ENCODE measurements at regions not wholly inside any gene's neighbourhood (a gene's known extent, or its start where the extent isn't known, plus 50 kb on each side); places are given as distances from the start of the nearest gene placed in this dataset.

- intact Hi-C loops (cut with micrococcal nuclease; ENCODE audit: unreplicated experiment) = no loop called here
- H3K9me3 ChIP-seq (ENCODE audit: insufficient read depth, low read depth) = no peaks in the 10 kb centered on the region
- H3K4me2 ChIP-seq = no peak overlapping the region
- DNase-seq = no peak
- H2AFZ ChIP-seq = no peak overlapping the region
- H3K36me3 ChIP-seq (ENCODE audit: low read depth) = no peaks in the 10 kb centered on the region
- no peak overlapping the region for H3K27ac ChIP-seq
- POLR2A ChIA-PET (ENCODE audit: unreplicated experiment) = no interaction called here
- no peaks in the 10 kb centered on the region for H3K9me2 ChIP-seq (ENCODE audit: insufficient read depth)
- peaks cover 1% of the 10 kb centered on the region; the same call in 1 of the 2 replicates for H3F3A ChIP-seq (ENCODE audit: insufficient read depth, low read depth)
- no peaks in the 10 kb centered on the region for H3K79me2 ChIP-seq (ENCODE audit: low read depth)
- CTCF ChIA-PET = no interaction called here
- peaks cover 13% of the 10 kb centered on the region for H3K4me1 ChIP-seq (replicated peaks; ENCODE audit: insufficient read depth)
- BruUV-seq (replicated peaks) = no TSS peak
- H4K20me1 ChIP-seq (ENCODE audit: insufficient read depth) = no peaks in the 10 kb centered on the region
- no peak for TF ChIP-seq CTCF (conservative IDR thresholded peaks at IDR 0.05)
- no peak for TF ChIP-seq EZH2 (IDR thresholded peaks at IDR 0.05; ENCODE audit: low read depth)
- H3K27me3 ChIP-seq (ENCODE audit: insufficient read depth, low read depth) = no peaks in the 10 kb centered on the region
- no peak overlapping the region for H3K4me3 ChIP-seq
Measured at GRCh38 chr6:14925699-14926026, 320.2 kb upstream of the JARID2 start.

GRCh38 chr6:14927398-14927797 is 318.5 kb upstream of the JARID2 start:
- no peak for DNase-seq
- POLR2A ChIA-PET (ENCODE audit: unreplicated experiment) = no interaction called here
- TF ChIP-seq CTCF (conservative IDR thresholded peaks at IDR 0.05) (no peak), EZH2 (IDR thresholded peaks at IDR 0.05; ENCODE audit: low read depth) (no peak)
- H3K36me3 ChIP-seq (ENCODE audit: low read depth) = no peaks in the 10 kb centered on the region
- CTCF ChIA-PET = no interaction called here
- H3F3A ChIP-seq (ENCODE audit: insufficient read depth, low read depth) = peaks cover 4% of the 10 kb centered on the region; the same call in 1 of the 2 replicates
- H3K4me1 ChIP-seq (replicated peaks; ENCODE audit: insufficient read depth) = peaks cover 20% of the 10 kb centered on the region
- intact Hi-C loops (cut with micrococcal nuclease; ENCODE audit: unreplicated experiment) = no loop called here
- H2AFZ ChIP-seq = no peak overlapping the region
- H3K4me3 ChIP-seq = no peak overlapping the region
- BruUV-seq (replicated peaks) = no TSS peak
- H3K27me3 ChIP-seq (ENCODE audit: insufficient read depth, low read depth) = no peaks in the 10 kb centered on the region
- no peaks in the 10 kb centered on the region for H4K20me1 ChIP-seq (ENCODE audit: insufficient read depth)
- H3K9me2 ChIP-seq (ENCODE audit: insufficient read depth) = no peaks in the 10 kb centered on the region
- H3K27ac ChIP-seq = no peak overlapping the region
- H3K4me2 ChIP-seq = no peak overlapping the region
- no peaks in the 10 kb centered on the region for H3K79me2 ChIP-seq (ENCODE audit: low read depth)
- H3K9me3 ChIP-seq (ENCODE audit: insufficient read depth, low read depth) = no peaks in the 10 kb centered on the region

GRCh38 chr6:14929291-14929690 is 316.6 kb upstream of the JARID2 start:
- Histone ChIP-seq H3F3A (ENCODE audit: insufficient read depth, low read depth) (peaks cover 4% of the 10 kb centered on the region; the same call in 1 of the 2 replicates), H3K27ac (no peak overlapping the region), H3K4me3 (no peak overlapping the region), H4K20me1 (ENCODE audit: insufficient read depth) (no peaks in the 10 kb centered on the region), H2AFZ (no peak overlapping the region), H3K4me2 (no peak overlapping the region), H3K79me2 (ENCODE audit: low read depth) (no peaks in the 10 kb centered on the region), H3K27me3 (ENCODE audit: insufficient read depth, low read depth) (no peaks in the 10 kb centered on the region), H3K36me3 (ENCODE audit: low read depth) (no peaks in the 10 kb centered on the region), H3K9me3 (ENCODE audit: insufficient read depth, low read depth) (no peaks in the 10 kb centered on the region), H3K4me1 (replicated peaks; ENCODE audit: insufficient read depth) (peaks cover 20% of the 10 kb centered on the region), H3K9me2 (ENCODE audit: insufficient read depth) (no peaks in the 10 kb centered on the region)
- intact Hi-C loops (cut with micrococcal nuclease; ENCODE audit: unreplicated experiment) = no loop called here
- TF ChIP-seq EZH2 (IDR thresholded peaks at IDR 0.05; ENCODE audit: low read depth) = no peak
- TF ChIP-seq CTCF (conservative IDR thresholded peaks at IDR 0.05) = no peak
- DNase-seq = no peak
- CTCF ChIA-PET = no interaction called here
- POLR2A ChIA-PET (ENCODE audit: unreplicated experiment) = no interaction called here
- no TSS peak for BruUV-seq (replicated peaks)
